HEK293 (cell line): ENCODE measurements at regions not wholly inside any gene's neighbourhood (a gene's known extent, or its start where the extent isn't known, plus 50 kb on each side); places are given as distances from the start of the nearest gene placed in this dataset.

ENCODE experiments used
- MYNN ChIP-seq: fragments of 450-650 bp; formaldehyde crosslinking; IDR thresholded peaks from 2 replicates; pipeline ENCODE4 v1.5.1; 2016; ENCODE audit warnings: missing biosample characterization, missing genetic modification characterization, borderline replicate concordance
- SALL2 ChIP-seq: fragments of 450-650 bp; formaldehyde crosslinking; IDR thresholded peaks from 2 replicates; pipeline ENCODE4 v1.5.0; 2017; ENCODE audit warnings: missing biosample characterization, mild to moderate bottlenecking, missing genetic modification characterization, borderline replicate concordance
- ZNF175 ChIP-seq: fragments of 450-650 bp; formaldehyde crosslinking; IDR thresholded peaks from 2 replicates; pipeline ENCODE4 v1.5.1; 2016; ENCODE audit warnings: missing biosample characterization, missing genetic modification characterization
- ZNF433 ChIP-seq: fragments of 450-650 bp; formaldehyde crosslinking; IDR thresholded peaks from 2 replicates; pipeline ENCODE4 v1.5.1; 2016; ENCODE audit warnings: missing biosample characterization, missing genetic modification characterization, low read depth
- ZNF768 ChIP-seq: fragments of 450-650 bp; formaldehyde crosslinking; IDR thresholded peaks from 2 replicates; pipeline ENCODE4 v1.5.1; 2018; ENCODE audit warnings: missing biosample characterization, mild to moderate bottlenecking, missing genetic modification characterization
- TF ChIP-seq, protein P1 (sequence below): fragments of 450-650 bp; formaldehyde crosslinking; IDR thresholded peaks from 2 replicates; pipeline ENCODE4 v1.5.1; 2016; ENCODE audit warnings: missing biosample characterization, missing genetic modification characterization, borderline replicate concordance
- TF ChIP-seq, protein P2 (sequence below): fragments of 450-650 bp; formaldehyde crosslinking; IDR thresholded peaks from 2 replicates; pipeline ENCODE4 v1.5.1; 2016; ENCODE audit warnings: missing biosample characterization, missing genetic modification characterization
- TF ChIP-seq, protein P3 (sequence below): fragments of 450-650 bp; formaldehyde crosslinking; IDR thresholded peaks from 2 replicates; pipeline ENCODE4 v1.5.1; 2017; ENCODE audit warnings: missing biosample characterization, mild to moderate bottlenecking, missing genetic modification characterization, moderate library complexity
- TF ChIP-seq, protein P4 (sequence below): fragments of 450-650 bp; formaldehyde crosslinking; IDR thresholded peaks from 2 replicates; pipeline ENCODE4 v1.5.1; 2016; ENCODE audit warnings: missing biosample characterization, missing genetic modification characterization
- TF ChIP-seq, protein P5 (sequence below): fragments of 450-650 bp; formaldehyde crosslinking; IDR thresholded peaks from 2 replicates; pipeline ENCODE4 v1.5.1; 2016; ENCODE audit warnings: missing biosample characterization, missing genetic modification characterization, borderline replicate concordance
- TF ChIP-seq, protein P6 (sequence below): fragments of 450-650 bp; formaldehyde crosslinking; IDR thresholded peaks from 2 replicates; pipeline ENCODE4 v1.5.1; 2016; ENCODE audit warnings: missing biosample characterization, missing genetic modification characterization

DNA sequence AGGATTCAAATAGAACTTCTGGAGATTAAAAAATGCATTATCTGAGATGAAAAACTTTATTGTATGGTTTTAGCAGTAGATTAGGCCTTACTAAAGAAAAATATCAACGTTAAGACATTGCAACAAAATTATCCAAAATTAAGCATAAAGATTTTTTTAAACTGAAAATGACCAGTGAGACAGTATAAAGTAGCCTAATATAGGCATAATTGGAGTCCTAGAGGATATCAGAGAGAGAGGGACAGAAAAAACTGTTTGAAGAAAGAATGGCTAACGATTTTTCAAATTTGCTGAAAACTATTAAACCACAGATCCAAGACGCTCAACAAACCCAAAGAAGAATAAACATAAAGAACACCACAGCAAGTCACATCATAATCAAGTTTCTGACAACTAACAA is 149.5 kb upstream of the LMNTD1 start:
- TF ChIP-seq, protein P1, sequence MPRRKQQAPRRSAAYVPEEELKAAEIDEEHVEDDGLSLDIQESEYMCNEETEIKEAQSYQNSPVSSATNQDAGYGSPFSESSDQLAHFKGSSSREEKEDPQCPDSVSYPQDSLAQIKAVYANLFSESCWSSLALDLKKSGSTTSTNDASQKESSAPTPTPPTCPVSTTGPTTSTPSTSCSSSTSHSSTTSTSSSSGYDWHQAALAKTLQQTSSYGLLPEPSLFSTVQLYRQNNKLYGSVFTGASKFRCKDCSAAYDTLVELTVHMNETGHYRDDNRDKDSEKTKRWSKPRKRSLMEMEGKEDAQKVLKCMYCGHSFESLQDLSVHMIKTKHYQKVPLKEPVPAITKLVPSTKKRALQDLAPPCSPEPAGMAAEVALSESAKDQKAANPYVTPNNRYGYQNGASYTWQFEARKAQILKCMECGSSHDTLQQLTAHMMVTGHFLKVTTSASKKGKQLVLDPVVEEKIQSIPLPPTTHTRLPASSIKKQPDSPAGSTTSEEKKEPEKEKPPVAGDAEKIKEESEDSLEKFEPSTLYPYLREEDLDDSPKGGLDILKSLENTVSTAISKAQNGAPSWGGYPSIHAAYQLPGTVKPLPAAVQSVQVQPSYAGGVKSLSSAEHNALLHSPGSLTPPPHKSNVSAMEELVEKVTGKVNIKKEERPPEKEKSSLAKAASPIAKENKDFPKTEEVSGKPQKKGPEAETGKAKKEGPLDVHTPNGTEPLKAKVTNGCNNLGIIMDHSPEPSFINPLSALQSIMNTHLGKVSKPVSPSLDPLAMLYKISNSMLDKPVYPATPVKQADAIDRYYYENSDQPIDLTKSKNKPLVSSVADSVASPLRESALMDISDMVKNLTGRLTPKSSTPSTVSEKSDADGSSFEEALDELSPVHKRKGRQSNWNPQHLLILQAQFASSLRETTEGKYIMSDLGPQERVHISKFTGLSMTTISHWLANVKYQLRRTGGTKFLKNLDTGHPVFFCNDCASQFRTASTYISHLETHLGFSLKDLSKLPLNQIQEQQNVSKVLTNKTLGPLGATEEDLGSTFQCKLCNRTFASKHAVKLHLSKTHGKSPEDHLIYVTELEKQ (tag by site-specific recombination), result no peak
- TF ChIP-seq SALL2 (tag by site-specific recombination) (no peak), ZNF433 (tag by site-specific recombination) (no peak), ZNF175 (no peak), MYNN (tag by site-specific recombination) (no peak), ZNF768 (tag by site-specific recombination) (no peak)
- TF ChIP-seq, protein P2, sequence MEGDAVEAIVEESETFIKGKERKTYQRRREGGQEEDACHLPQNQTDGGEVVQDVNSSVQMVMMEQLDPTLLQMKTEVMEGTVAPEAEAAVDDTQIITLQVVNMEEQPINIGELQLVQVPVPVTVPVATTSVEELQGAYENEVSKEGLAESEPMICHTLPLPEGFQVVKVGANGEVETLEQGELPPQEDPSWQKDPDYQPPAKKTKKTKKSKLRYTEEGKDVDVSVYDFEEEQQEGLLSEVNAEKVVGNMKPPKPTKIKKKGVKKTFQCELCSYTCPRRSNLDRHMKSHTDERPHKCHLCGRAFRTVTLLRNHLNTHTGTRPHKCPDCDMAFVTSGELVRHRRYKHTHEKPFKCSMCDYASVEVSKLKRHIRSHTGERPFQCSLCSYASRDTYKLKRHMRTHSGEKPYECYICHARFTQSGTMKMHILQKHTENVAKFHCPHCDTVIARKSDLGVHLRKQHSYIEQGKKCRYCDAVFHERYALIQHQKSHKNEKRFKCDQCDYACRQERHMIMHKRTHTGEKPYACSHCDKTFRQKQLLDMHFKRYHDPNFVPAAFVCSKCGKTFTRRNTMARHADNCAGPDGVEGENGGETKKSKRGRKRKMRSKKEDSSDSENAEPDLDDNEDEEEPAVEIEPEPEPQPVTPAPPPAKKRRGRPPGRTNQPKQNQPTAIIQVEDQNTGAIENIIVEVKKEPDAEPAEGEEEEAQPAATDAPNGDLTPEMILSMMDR, result no peak
- TF ChIP-seq, protein P3, sequence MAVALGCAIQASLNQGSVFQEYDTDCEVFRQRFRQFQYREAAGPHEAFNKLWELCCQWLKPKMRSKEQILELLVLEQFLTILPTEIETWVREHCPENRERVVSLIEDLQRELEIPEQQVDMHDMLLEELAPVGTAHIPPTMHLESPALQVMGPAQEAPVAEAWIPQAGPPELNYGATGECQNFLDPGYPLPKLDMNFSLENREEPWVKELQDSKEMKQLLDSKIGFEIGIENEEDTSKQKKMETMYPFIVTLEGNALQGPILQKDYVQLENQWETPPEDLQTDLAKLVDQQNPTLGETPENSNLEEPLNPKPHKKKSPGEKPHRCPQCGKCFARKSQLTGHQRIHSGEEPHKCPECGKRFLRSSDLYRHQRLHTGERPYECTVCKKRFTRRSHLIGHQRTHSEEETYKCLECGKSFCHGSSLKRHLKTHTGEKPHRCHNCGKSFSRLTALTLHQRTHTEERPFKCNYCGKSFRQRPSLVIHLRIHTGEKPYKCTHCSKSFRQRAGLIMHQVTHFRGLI (tag by site-specific recombination), result no peak
- TF ChIP-seq, protein P4, sequence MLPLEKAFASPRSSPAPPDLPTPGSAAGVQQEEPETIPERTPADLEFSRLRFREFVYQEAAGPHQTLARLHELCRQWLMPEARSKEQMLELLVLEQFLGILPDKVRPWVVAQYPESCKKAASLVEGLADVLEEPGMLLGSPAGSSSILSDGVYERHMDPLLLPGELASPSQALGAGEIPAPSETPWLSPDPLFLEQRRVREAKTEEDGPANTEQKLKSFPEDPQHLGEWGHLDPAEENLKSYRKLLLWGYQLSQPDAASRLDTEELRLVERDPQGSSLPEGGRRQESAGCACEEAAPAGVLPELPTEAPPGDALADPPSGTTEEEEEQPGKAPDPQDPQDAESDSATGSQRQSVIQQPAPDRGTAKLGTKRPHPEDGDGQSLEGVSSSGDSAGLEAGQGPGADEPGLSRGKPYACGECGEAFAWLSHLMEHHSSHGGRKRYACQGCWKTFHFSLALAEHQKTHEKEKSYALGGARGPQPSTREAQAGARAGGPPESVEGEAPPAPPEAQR, result no peak
- TF ChIP-seq, protein P5, sequence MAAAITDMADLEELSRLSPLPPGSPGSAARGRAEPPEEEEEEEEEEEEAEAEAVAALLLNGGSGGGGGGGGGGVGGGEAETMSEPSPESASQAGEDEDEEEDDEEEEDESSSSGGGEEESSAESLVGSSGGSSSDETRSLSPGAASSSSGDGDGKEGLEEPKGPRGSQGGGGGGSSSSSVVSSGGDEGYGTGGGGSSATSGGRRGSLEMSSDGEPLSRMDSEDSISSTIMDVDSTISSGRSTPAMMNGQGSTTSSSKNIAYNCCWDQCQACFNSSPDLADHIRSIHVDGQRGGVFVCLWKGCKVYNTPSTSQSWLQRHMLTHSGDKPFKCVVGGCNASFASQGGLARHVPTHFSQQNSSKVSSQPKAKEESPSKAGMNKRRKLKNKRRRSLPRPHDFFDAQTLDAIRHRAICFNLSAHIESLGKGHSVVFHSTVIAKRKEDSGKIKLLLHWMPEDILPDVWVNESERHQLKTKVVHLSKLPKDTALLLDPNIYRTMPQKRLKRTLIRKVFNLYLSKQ (tag by site-specific recombination), result no peak
- TF ChIP-seq, protein P6, sequence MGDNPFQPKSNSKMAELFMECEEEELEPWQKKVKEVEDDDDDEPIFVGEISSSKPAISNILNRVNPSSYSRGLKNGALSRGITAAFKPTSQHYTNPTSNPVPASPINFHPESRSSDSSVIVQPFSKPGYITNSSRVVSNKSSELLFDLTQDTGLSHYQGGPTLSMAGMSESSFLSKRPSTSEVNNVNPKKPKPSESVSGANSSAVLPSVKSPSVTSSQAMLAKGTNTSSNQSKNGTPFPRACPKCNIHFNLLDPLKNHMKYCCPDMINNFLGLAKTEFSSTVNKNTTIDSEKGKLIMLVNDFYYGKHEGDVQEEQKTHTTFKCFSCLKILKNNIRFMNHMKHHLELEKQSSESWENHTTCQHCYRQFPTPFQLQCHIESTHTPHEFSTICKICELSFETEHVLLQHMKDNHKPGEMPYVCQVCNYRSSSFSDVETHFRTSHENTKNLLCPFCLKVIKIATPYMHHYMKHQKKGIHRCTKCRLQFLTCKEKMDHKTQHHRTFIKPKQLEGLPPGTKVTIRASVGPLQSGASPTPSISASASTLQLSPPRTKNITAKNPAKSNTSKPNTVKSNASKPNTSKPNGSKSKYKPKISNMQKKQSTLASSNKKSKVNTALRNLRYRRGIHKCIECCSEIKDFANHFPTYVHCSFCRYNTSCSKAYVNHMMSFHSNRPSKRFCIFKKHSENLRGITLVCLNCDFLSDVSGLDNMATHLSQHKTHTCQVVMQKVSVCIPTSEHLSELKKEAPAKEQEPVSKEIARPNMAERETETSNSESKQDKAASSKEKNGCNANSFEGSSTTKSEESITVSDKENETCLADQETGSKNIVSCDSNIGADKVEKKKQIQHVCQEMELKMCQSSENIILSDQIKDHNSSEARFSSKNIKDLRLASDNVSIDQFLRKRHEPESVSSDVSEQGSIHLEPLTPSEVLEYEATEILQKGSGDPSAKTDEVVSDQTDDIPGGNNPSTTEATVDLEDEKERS (tag by site-specific recombination), result no peak
